GM18520 (cell line): ENCODE measurements at regions not wholly inside any gene's neighbourhood (a gene's known extent, or its start where the extent isn't known, plus 50 kb on each side); places are given as distances from the start of the nearest gene placed in this dataset.

Source experiments
- ATAC-seq: cut with Tn5 transposase; IDR thresholded peaks from one replicate; pipeline ENCODE4 v1.9.1; 2021; ENCODE audit not compliant: unreplicated experiment

GRCh38 chr4:112845386-112845785 lies 204.1 kb upstream of the ANK2 start:
- ATAC-seq, result no peak

GRCh38 chr4:112847045-112847444 lies 202.4 kb upstream of the ANK2 start:
- ATAC-seq, result no peak

GRCh38 chr4:112847781-112848180 lies 201.7 kb upstream of the ANK2 start:
- no peak for ATAC-seq

GRCh38 chr4:112848911-112849310 lies 200.5 kb upstream of the ANK2 start:
- no peak for ATAC-seq

- ATAC-seq, result no peak
Measured at GRCh38 chr4:112852601-112853000, 196.9 kb upstream of the ANK2 start.

- no peak for ATAC-seq
Measured at GRCh38 chr4:112853662-112854256, 195.7 kb upstream of the ANK2 start.

- no peak for ATAC-seq
Measured at GRCh38 chr4:112854420-112854819, 195.0 kb upstream of the ANK2 start.

- ATAC-seq, result no peak
Measured at GRCh38 chr4:112855058-112855457, 194.4 kb upstream of the ANK2 start.

GRCh38 chr4:112857461-112857860 lies 192.0 kb upstream of the ANK2 start:
- no peak for ATAC-seq

GRCh38 chr4:112858751-112859150 lies 190.7 kb upstream of the ANK2 start:
- no peak for ATAC-seq

- no peak for ATAC-seq
Measured at GRCh38 chr4:112859456-112860184, 189.8 kb upstream of the ANK2 start.

- ATAC-seq, result no peak
Measured at GRCh38 chr4:112860830-112861690, 188.4 kb upstream of the ANK2 start.

- no peak for ATAC-seq
Measured at GRCh38 chr4:112861691-112862674, 187.5 kb upstream of the ANK2 start.

GRCh38 chr4:112865443-112865842 lies 184.0 kb upstream of the ANK2 start:
- ATAC-seq, result no peak

- no peak for ATAC-seq
Measured at GRCh38 chr4:112876316-112876715, 173.1 kb upstream of the ANK2 start.

- ATAC-seq, result no peak
Measured at GRCh38 chr4:112881842-112882241, 167.6 kb upstream of the ANK2 start.

GRCh38 chr4:112882286-112882685 lies 167.2 kb upstream of the ANK2 start:
- no peak for ATAC-seq

GRCh38 chr4:112884406-112884805 lies 165.0 kb upstream of the ANK2 start:
- no peak for ATAC-seq

GRCh38 chr4:112885897-112886296 lies 163.6 kb upstream of the ANK2 start:
- no peak for ATAC-seq

- ATAC-seq, result no peak
Measured at GRCh38 chr4:112888622-112889021, 160.8 kb upstream of the ANK2 start.

- ATAC-seq, result no peak
Measured at GRCh38 chr4:112889199-112889598, 160.3 kb upstream of the ANK2 start.
